Endothelial cell of umbilical vein (primary cell): ENCODE measurements at regions not wholly inside any gene's neighbourhood (a gene's known extent, or its start where the extent isn't known, plus 50 kb on each side); places are given as distances from the start of the nearest gene placed in this dataset.

ENCODE experiments used
- BruUV-seq: library from RNA; stranded (reverse); fragments of 400-500 nt; replicated peaks from 2 replicates; lab custom pipeline; 2021; lab: Mats Ljungman, UMichigan
- CTCF ChIA-PET: fragments of 300-600, 350-600 bp; sonication (Branson Sonifier 250); formaldehyde crosslinking; loops from one replicate; lab custom pipeline; 2021; ENCODE audit warnings: antibody characterized with exemption, inconsistent platforms; lab: Charles Lee
- POLR2A ChIA-PET: fragments of 300-600, 350-600 bp; sonication (Branson Sonifier 250); formaldehyde crosslinking; loops from one replicate; lab custom pipeline; 2021; ENCODE audit warnings: antibody characterized with exemption, inconsistent platforms; lab: Charles Lee
- DNase-seq: peaks from one replicate; pipeline ENCODE4 v3.0.0-alpha.2; 2011; ENCODE audit warnings: low read depth, low spot score
- FAIRE-seq: peaks from 2 replicates; lab custom pipeline; 2011; peaks lifted over from hg19 to GRCh38; lab: Jason Lieb, UNC
- H2AFZ ChIP-seq: 2 replicates; pipeline ENCODE4 v1.6.0; 2012; ENCODE audit warnings: low read depth, low read length, control low read depth, inconsistent platforms
- H3K27ac ChIP-seq: 2 replicates; pipeline ENCODE4 v1.5.1; 2011; ENCODE audit warnings: low read depth, mild to moderate bottlenecking, control low read depth, low read length, moderate library complexity; ENCODE audit not compliant: insufficient read depth
- H3K27me3 ChIP-seq, 2 experiments: 2 replicates each; pipeline versions ENCODE4 v1.6.0 to v1.6.1; 2011; ENCODE audit warnings: low read length in 2 of 2, mixed read lengths in 1 of 2; ENCODE audit not compliant: control insufficient read depth in 2 of 2, insufficient read depth in 2 of 2
- H3K36me3 ChIP-seq, 2 experiments: 2 replicates in 1 of 2; 3 replicates in 1 of 2; pipeline ENCODE4 v1.5.1; 2011; ENCODE audit warnings: low read length in 2 of 2, mild to moderate bottlenecking in 1 of 2, moderate library complexity in 1 of 2; ENCODE audit not compliant: control insufficient read depth in 2 of 2, insufficient read depth in 2 of 2; ENCODE audit errors: extremely low read depth in 1 of 2
- H3K4me1 ChIP-seq: 3 replicates; pipeline ENCODE4 v1.5.1; 2011; ENCODE audit warnings: mild to moderate bottlenecking, low read length; ENCODE audit not compliant: control insufficient read depth, insufficient read depth; ENCODE audit errors: extremely low read depth
- H3K4me2 ChIP-seq: 2 replicates; pipeline ENCODE4 v1.6.1; 2011; ENCODE audit warnings: low read length, control low read depth, mixed read lengths; ENCODE audit not compliant: insufficient read depth
- H3K4me3 ChIP-seq, 3 experiments: fragments of 200-600 bp in 1 of 3; sonication (generic), shearing (Covaris generic) in 1 of 3; replicated peaks in 1 of 3; 2 replicates each; pipeline ENCODE4 v1.5.1; 2011 to 2016; ENCODE audit warnings: control low read depth in 3 of 3, low read length in 3 of 3, mild to moderate bottlenecking in 2 of 3, inconsistent platforms in 1 of 3, low read depth in 1 of 3, moderate library complexity in 1 of 3; ENCODE audit not compliant: insufficient read depth in 1 of 3
- H3K79me2 ChIP-seq: 2 replicates; pipeline ENCODE4 v1.6.0; 2012; ENCODE audit warnings: low read length, inconsistent platforms; ENCODE audit not compliant: control insufficient read depth, insufficient read depth
- H3K9ac ChIP-seq: replicated peaks from 2 replicates; pipeline ENCODE3; 2011; ENCODE audit warnings: low read length, control low read depth; ENCODE audit not compliant: insufficient read depth; ENCODE audit errors: extremely low read depth
- H3K9me1 ChIP-seq: replicated peaks from 3 replicates; pipeline ENCODE4 v1.6.0; 2011; ENCODE audit warnings: mild to moderate bottlenecking, low read length; ENCODE audit not compliant: control insufficient read depth, insufficient read depth; ENCODE audit errors: extremely low read depth
- H3K9me3 ChIP-seq: replicated peaks from 2 replicates; pipeline ENCODE4 v1.5.1; 2012; ENCODE audit warnings: low read length, inconsistent platforms; ENCODE audit not compliant: control insufficient read depth, insufficient read depth
- H4K20me1 ChIP-seq: replicated peaks from 2 replicates; pipeline ENCODE3; 2011; ENCODE audit warnings: mild to moderate bottlenecking, low read length; ENCODE audit not compliant: control insufficient read depth, insufficient read depth; ENCODE audit errors: extremely low read depth
- CTCF ChIP-seq, 2 donors: IDR thresholded peaks; 1 replicate in 1 of 2; 2 replicates in 1 of 2; pipeline ENCODE4 v1.5.1; 2011; ENCODE audit warnings: low read length in 2 of 2, mild to moderate bottlenecking in 2 of 2, moderate library complexity in 2 of 2, control low read depth in 1 of 2, inconsistent platforms in 1 of 2, low read depth in 1 of 2; ENCODE audit not compliant: insufficient read depth in 1 of 2; ENCODE audit errors: extremely low read depth in 1 of 2
- EZH2 ChIP-seq: IDR thresholded peaks from 2 replicates; pipeline ENCODE4 v1.6.1; 2012; ENCODE audit warnings: borderline replicate concordance, low read depth, mild to moderate bottlenecking, moderate library complexity, low read length, inconsistent platforms; ENCODE audit not compliant: severe bottlenecking
- FOS ChIP-seq: IDR thresholded peaks from 2 replicates; pipeline ENCODE4 v1.6.1; 2011; ENCODE audit warnings: mild to moderate bottlenecking, low read length, moderate library complexity, borderline replicate concordance; ENCODE audit not compliant: insufficient read depth
- GATA2 ChIP-seq: IDR thresholded peaks from 2 replicates; pipeline ENCODE4 v1.7.0; 2011; ENCODE audit warnings: low read depth, mild to moderate bottlenecking, moderate library complexity, mixed read lengths, low read length; ENCODE audit not compliant: insufficient read length, insufficient read depth
- JUN ChIP-seq: IDR thresholded peaks from 2 replicates; pipeline ENCODE4 v1.6.1; 2011; ENCODE audit warnings: borderline replicate concordance, low read depth; ENCODE audit not compliant: insufficient read length, insufficient read depth
- MAX ChIP-seq: IDR thresholded peaks from 2 replicates; pipeline ENCODE4 v1.6.1; 2011; ENCODE audit not compliant: insufficient read depth, insufficient read length
- MYC ChIP-seq: IDR thresholded peaks from one replicate; pipeline ENCODE4 v1.6.1; 2011; ENCODE audit warnings: mild to moderate bottlenecking, low read depth, low read length
- POLR2A ChIP-seq: IDR thresholded peaks from 2 replicates; pipeline ENCODE4 v1.6.1; 2012; ENCODE audit warnings: low read depth, mild to moderate bottlenecking, control low read depth, low read length
- POLR2AphosphoS5 ChIP-seq: IDR thresholded peaks from 2 replicates; pipeline ENCODE4 v1.6.1; 2012; ENCODE audit warnings: low read depth, mild to moderate bottlenecking, control low read depth, low read length, moderate library complexity; ENCODE audit not compliant: insufficient read depth
- dilution Hi-C: fragments of 300-500 bp; cut with MboI; formaldehyde crosslinking; loops from one replicate; pipeline ENCODE4 v1.15.0; 2019; ENCODE audit warnings: low sequenced_read_pairs; ENCODE audit not compliant: extremely low pct_ligation_motif_present
- intact Hi-C: fragments of 100-400 bp; cut with micrococcal nuclease; formaldehyde crosslinking; loops from one replicate; pipeline ENCODE4 v1.10.0; 2022

- Histone ChIP-seq H2AFZ (no peak overlapping the region), H3K4me2 (no peak overlapping the region), H3K79me2 (no peaks in the 10 kb centered on the region), H3K4me3 (no peak overlapping the region), H3K4me1 (no peaks in the 10 kb centered on the region), H3K9me1 (no peaks in the 10 kb centered on the region), H3K36me3 (no peaks in the 10 kb centered on the region), H3K27ac (no peak overlapping the region), H3K9me3 (peaks cover 3% of the 10 kb centered on the region), H3K27me3 (no peaks in the 10 kb centered on the region), H3K9ac (no peak overlapping the region), H4K20me1 (no peaks in the 10 kb centered on the region)
- ChIA-PET CTCF (no interaction called here), POLR2A (no interaction called here)
- dilution Hi-C loops: no loop called here
- no peak for FAIRE-seq
- intact Hi-C loops: no loop called here
- no TSS peak for BruUV-seq
- no peak for DNase-seq
- TF ChIP-seq POLR2A (no peak), MAX (no peak), CTCF (IDR thresholded peaks at IDR 0.05; ENCODE audit: extremely low read depth in 1 of 2, insufficient read depth in 1 of 2, low read depth in 1 of 2, low read length in 2 of 2) (no peak), JUN (no peak), POLR2AphosphoS5 (no peak), FOS (no peak), EZH2 (no peak), MYC (no peak), GATA2 (no peak)
Observed at GRCh38 chr6:14359438-14359837, 241.9 kb downstream of the CD83 start.
